CD4-positive, alpha-beta T cell (primary cell): ENCODE measurements at regions not wholly inside any gene's neighbourhood (a gene's known extent, or its start where the extent isn't known, plus 50 kb on each side); places are given as distances from the start of the nearest gene placed in this dataset.

ENCODE experiments used
- ATAC-seq: fragments of 200-7000 bp; cut with Tn5 transposase; one replicate; pipeline ENCODE4 v1.10.0; 2022; ENCODE audit warnings: mild to moderate bottlenecking; ENCODE audit not compliant: poor library complexity
- CTCF ChIA-PET: fragments of 350-600 bp; sonication (Branson Sonifier 250); formaldehyde crosslinking; loops from one replicate; lab custom pipeline; 2021; ENCODE audit warnings: antibody characterized with exemption, inconsistent platforms; lab: Charles Lee
- POLR2A ChIA-PET: fragments of 350-600 bp; sonication (Branson Sonifier 250); formaldehyde crosslinking; loops from one replicate; lab custom pipeline; 2021; ENCODE audit warnings: antibody characterized with exemption, inconsistent platforms; lab: Charles Lee
- DNase-seq, 14 experiments: peaks; one replicate each; pipeline ENCODE4 v3.0.0-alpha.2; 2013 to 2020; ENCODE audit warnings: mixed read lengths in 2 of 14
- H3K27ac ChIP-seq, 2 donors: one replicate each; pipeline versions ENCODE4 v1.5.1 to v1.7.0; 2013; ENCODE audit warnings: low read length in 2 of 2, low read depth in 1 of 2, mild to moderate bottlenecking in 1 of 2
- H3K27me3 ChIP-seq, 2 experiments: 1 replicate in 1 of 2; 2 replicates in 1 of 2; pipeline versions ENCODE4 v1.6.1 to v1.7.0; 2013; ENCODE audit warnings: low read length in 2 of 2, control low read depth in 1 of 2, mild to moderate bottlenecking in 1 of 2, moderate library complexity in 1 of 2; ENCODE audit not compliant: insufficient read depth in 2 of 2, control insufficient read depth in 1 of 2
- H3K36me3 ChIP-seq: one replicate; pipeline ENCODE4 v1.6.1; 2013; ENCODE audit warnings: low read length, control low read depth; ENCODE audit not compliant: insufficient read depth
- H3K4me1 ChIP-seq: one replicate; pipeline ENCODE4 v1.6.1; 2013; ENCODE audit warnings: low read length, control low read depth; ENCODE audit not compliant: insufficient read depth
- H3K4me3 ChIP-seq: one replicate; pipeline ENCODE4 v1.5.1; 2013; ENCODE audit warnings: mild to moderate bottlenecking, low read length, moderate library complexity
- H3K9me3 ChIP-seq, 2 experiments: 1 replicate in 1 of 2; 2 replicates in 1 of 2; pipeline versions ENCODE4 v1.6.1 to v1.7.0; 2013; ENCODE audit warnings: low read length in 2 of 2, mild to moderate bottlenecking in 2 of 2, control low read depth in 1 of 2, moderate library complexity in 1 of 2; ENCODE audit not compliant: control insufficient read depth in 1 of 2, insufficient read depth in 1 of 2
- H3K27ac Mint-ChIP-seq: one replicate; pipeline ENCODE4 v1.8.0; 2020; ENCODE audit warnings: mixed read lengths
- H3K27me3 Mint-ChIP-seq: one replicate; pipeline ENCODE4 v1.8.0; 2021; ENCODE audit warnings: mixed read lengths
- H3K36me3 Mint-ChIP-seq: one replicate; pipeline ENCODE4 v1.8.0; 2021; ENCODE audit warnings: low read depth, mixed read lengths
- H3K4me1 Mint-ChIP-seq: one replicate; pipeline ENCODE4 v1.8.0; 2021; ENCODE audit warnings: low read depth, mixed read lengths
- H3K4me3 Mint-ChIP-seq: one replicate; pipeline ENCODE4 v1.8.0; 2020; ENCODE audit warnings: mild to moderate bottlenecking, mixed read lengths
- H3K9me3 Mint-ChIP-seq: one replicate; pipeline ENCODE4 v1.8.0; 2020; ENCODE audit warnings: mixed read lengths
- CTCF ChIP-seq: fragments of 200-600 bp; IDR thresholded peaks from one replicate; pipeline ENCODE4 v1.8.0; 2022; ENCODE audit warnings: antibody characterized with exemption, mild to moderate bottlenecking
- intact Hi-C, 2 experiments: fragments of 100-400 bp; cut with DNase I in 1 of 2; cut with micrococcal nuclease in 1 of 2; formaldehyde crosslinking; loops; one replicate each; pipeline versions ENCODE4 v1.15.1 to v1.9.0; 2023 to 2025; cut with DNase I, micrococcal nuclease

- no peak for TF ChIP-seq CTCF
- Histone ChIP-seq H3K36me3 (no peaks in the 10 kb centered on the region), H3K4me1 (no peaks in the 10 kb centered on the region), H3K4me3 (no peak overlapping the region), H3K9me3 (no peaks in the 10 kb centered on the region), H3K27ac (no peak overlapping the region), H3K27me3 (no peaks in the 10 kb centered on the region)
- Mint-ChIP-seq H3K4me3 (no peak overlapping the region), H3K27ac (no peak overlapping the region), H3K9me3 (no peaks in the 10 kb centered on the region), H3K27me3 (no peaks in the 10 kb centered on the region), H3K4me1 (no peaks in the 10 kb centered on the region), H3K36me3 (no peaks in the 10 kb centered on the region)
- POLR2A ChIA-PET: no interaction called here
- ATAC-seq (no peak), DNase-seq (no peak)
- intact Hi-C loops: no loop called here
- CTCF ChIA-PET: no interaction called here
Observed at GRCh38 chr5:93225748-93226147, 355.3 kb downstream of the NR2F1-AS1 start.

DNA sequence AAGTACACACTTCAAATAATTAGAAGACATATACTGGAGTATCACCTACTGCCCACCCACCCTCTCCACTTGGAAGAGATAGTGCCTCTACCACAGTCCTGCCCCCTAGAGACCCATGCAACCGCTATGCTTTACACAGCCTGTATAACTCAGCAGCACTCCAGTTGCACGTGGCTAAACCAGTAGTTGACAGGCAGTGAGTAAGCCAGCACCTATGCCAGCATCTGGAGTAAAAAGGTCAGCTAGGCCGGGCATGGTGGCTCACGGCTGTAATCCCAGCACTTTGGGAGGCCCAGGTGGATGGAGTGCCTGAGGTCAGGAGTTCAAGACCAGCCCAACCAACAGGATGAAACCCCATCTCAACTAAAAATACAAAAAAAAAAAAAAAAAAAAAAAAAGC, 356.4 kb downstream of the NR2F1-AS1 start:
- H3K27me3 ChIP-seq: no peaks in the 10 kb centered on the region
- no peak for TF ChIP-seq CTCF
- H3K36me3 Mint-ChIP-seq: no peaks in the 10 kb centered on the region
- no peaks in the 10 kb centered on the region for H3K9me3 ChIP-seq
- H3K36me3 ChIP-seq: no peaks in the 10 kb centered on the region
- ChIA-PET POLR2A (no interaction called here), CTCF (no interaction called here)
- DNase-seq (no peak), ATAC-seq (no peak)
- no peak overlapping the region for H3K27ac Mint-ChIP-seq
- H3K4me3 ChIP-seq: no peak overlapping the region
- no peaks in the 10 kb centered on the region for H3K4me1 Mint-ChIP-seq
- no peak overlapping the region for H3K27ac ChIP-seq
- H3K4me3 Mint-ChIP-seq: no peak overlapping the region
- H3K4me1 ChIP-seq: no peaks in the 10 kb centered on the region
- intact Hi-C loops: no loop called here
- H3K27me3 Mint-ChIP-seq: no peaks in the 10 kb centered on the region
- no peaks in the 10 kb centered on the region for H3K9me3 Mint-ChIP-seq

DNA sequence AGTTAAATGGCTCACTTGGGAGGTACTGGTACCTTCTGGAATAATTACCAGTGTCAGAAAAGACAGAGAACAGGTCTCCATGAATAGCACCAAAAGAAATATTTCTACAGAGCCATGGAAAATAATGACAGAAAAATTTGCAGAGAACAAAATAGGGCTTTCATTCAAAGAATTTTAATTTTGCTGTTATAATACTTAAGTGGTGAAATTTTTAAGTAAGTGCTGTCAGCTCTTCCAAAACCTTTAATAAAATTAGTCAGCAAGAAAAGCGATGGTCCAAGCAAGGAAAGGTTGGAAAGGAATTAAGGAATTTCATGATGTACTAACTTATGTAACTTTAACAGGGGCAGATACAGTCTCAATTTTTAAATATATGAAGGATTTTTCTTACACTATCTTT, 359.2 kb downstream of the NR2F1-AS1 start:
- Mint-ChIP-seq H3K4me1 (no peaks in the 10 kb centered on the region), H3K4me3 (no peak overlapping the region), H3K27ac (no peak overlapping the region), H3K36me3 (no peaks in the 10 kb centered on the region), H3K27me3 (no peaks in the 10 kb centered on the region), H3K9me3 (no peaks in the 10 kb centered on the region)
- Histone ChIP-seq H3K4me3 (no peak overlapping the region), H3K36me3 (no peaks in the 10 kb centered on the region), H3K27me3 (no peaks in the 10 kb centered on the region), H3K4me1 (no peaks in the 10 kb centered on the region), H3K27ac (no peak overlapping the region), H3K9me3 (no peaks in the 10 kb centered on the region)
- intact Hi-C loops: no loop called here
- DNase-seq (no peak), ATAC-seq (no peak)
- POLR2A ChIA-PET: no interaction called here
- CTCF ChIA-PET: no interaction called here
- TF ChIP-seq CTCF: no peak
